HG03066 (cell line): ENCODE measurements at regions not wholly inside any gene's neighbourhood (a gene's known extent, or its start where the extent isn't known, plus 50 kb on each side); places are given as distances from the start of the nearest gene placed in this dataset.

Source experiments
- ATAC-seq: cut with Tn5 transposase; IDR thresholded peaks from one replicate; pipeline ENCODE4 v1.9.1; 2021; ENCODE audit warnings: low read depth; ENCODE audit not compliant: unreplicated experiment

GRCh38 chr13:105328212-105328611 is 1207.2 kb downstream of the EFNB2 start:
- ATAC-seq = no peak

- no peak for ATAC-seq
Observed at GRCh38 chr13:105327581-105328126, 1207.8 kb downstream of the EFNB2 start.

GRCh38 chr13:105319875-105320274 is 1215.6 kb downstream of the EFNB2 start:
- ATAC-seq = no peak

GRCh38 chr13:105316731-105317130 is 1218.7 kb downstream of the EFNB2 start:
- no peak for ATAC-seq

- ATAC-seq = no peak
Observed at GRCh38 chr13:105312906-105313305, 1222.6 kb downstream of the EFNB2 start.

GRCh38 chr13:105311094-105311493 is 1224.4 kb downstream of the EFNB2 start:
- ATAC-seq = no peak

- ATAC-seq = no peak
Observed at GRCh38 chr13:105307776-105308175, 1227.7 kb downstream of the EFNB2 start.

- no peak for ATAC-seq
Observed at GRCh38 chr13:105297839-105298238, 1237.6 kb downstream of the EFNB2 start.

GRCh38 chr13:105291987-105292386 is 1243.5 kb downstream of the EFNB2 start:
- no peak for ATAC-seq

GRCh38 chr13:105290596-105290995 is 1244.9 kb downstream of the EFNB2 start:
- no peak for ATAC-seq

- no peak for ATAC-seq
Observed at GRCh38 chr13:105285526-105285925, 1249.9 kb downstream of the EFNB2 start.

GRCh38 chr13:105282406-105283285 is 1252.8 kb downstream of the EFNB2 start:
- ATAC-seq = no peak

- no peak for ATAC-seq
Observed at GRCh38 chr13:105278943-105279381, 1256.5 kb downstream of the EFNB2 start.

- no peak for ATAC-seq
Observed at GRCh38 chr13:105276571-105276970, 1258.9 kb downstream of the EFNB2 start.

GRCh38 chr13:105273665-105274222 is 1261.7 kb downstream of the EFNB2 start:
- no peak for ATAC-seq

GRCh38 chr13:105272660-105273631 is 1262.5 kb downstream of the EFNB2 start:
- ATAC-seq = no peak

GRCh38 chr13:105266615-105267014 is 1268.8 kb downstream of the EFNB2 start:
- no peak for ATAC-seq

- no peak for ATAC-seq
Observed at GRCh38 chr13:105262579-105262978, 1272.9 kb downstream of the EFNB2 start.

- ATAC-seq = no peak
Observed at GRCh38 chr13:105259426-105259825, 1276.0 kb downstream of the EFNB2 start.

- ATAC-seq = no peak
Observed at GRCh38 chr13:105255472-105255871, 1280.0 kb downstream of the EFNB2 start.

GRCh38 chr13:105251293-105251692 is 1284.2 kb downstream of the EFNB2 start:
- ATAC-seq = no peak
